ENCODE measurements at regions not wholly inside any gene's neighbourhood (a gene's known extent, or its start where the extent isn't known, plus 50 kb on each side); places are given as distances from the start of the nearest gene placed in this dataset.
A peak's percentile ranks its signal among the peaks of the same experiment; 100 is the strongest.

DNA sequence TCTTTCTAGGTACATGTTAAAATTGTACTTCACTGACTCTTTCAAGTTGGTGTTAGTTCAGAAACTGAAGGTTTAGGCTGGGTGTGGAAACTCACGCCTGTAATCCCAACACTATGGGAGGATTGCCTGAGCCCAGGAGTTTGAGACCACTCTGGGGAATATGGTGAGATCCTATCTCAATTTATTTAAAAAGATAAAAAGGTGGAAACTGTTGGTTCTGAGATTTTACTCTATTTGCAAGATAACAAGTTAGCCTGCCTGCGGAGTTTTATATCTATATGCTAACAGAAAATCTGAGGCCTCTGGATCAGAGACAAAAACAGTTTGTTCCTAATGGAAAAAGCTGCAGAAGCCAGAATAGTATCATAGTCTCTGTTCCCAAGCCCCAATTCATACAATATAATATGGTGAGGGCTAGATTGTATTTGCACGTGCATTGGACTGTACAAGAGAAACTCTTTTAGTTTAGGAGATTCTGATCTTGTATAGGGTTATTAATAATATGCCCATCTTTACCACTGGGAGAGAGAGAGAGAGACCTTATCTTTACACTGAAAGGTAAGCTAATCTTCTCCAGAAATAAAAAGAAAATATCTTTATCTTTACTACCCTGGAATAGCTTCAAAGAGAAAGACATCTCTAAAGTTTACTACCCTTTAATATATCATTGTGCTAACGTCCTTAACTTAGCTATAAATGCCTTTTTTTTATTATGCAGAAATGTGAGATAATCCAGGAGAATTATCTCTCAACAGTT is 1267.6 kb downstream of the OTOL1 start:
- DNase-seq, result no peak

GRCh38 chr3:162764808-162765071 is 1268.1 kb downstream of the OTOL1 start:
- no peak for DNase-seq

DNA sequence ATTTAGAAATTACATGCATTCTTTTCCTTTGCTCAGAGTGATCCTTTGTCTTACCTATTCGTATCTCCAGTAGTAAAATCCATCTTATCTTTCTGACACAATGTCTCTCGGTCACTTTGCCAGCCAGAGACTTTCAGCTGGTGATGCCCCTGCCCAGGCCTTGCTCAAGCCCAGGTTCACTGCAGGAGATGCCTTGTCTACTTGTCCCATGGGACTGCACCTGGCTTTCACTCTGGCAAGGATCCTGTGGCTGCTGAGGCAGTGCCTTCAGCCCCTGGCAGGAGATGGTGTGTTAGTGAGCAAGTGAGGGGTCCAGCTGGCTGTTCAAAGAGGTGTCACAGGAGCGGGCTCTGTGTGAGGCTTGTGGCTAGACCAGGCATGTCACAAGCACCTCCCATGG is 1268.9 kb downstream of the OTOL1 start:
- no peak for DNase-seq

DNA sequence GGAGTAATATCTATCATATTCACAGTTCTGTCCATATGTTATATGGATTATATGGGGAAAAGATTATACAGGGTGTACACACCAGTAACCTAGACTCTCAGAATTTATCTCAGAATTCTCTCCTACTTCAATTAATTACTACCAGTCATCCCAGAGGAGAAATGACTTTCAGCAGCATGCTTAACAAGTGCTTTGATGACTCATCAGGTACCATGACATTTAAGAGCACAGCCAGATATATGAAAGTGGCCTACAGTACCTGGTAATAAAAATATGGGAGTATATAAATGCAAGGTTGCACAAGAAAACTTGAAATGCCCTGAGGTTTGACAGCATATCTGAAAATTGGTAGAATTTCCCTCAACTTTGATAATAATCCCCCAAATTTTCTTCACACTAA is 1273.0 kb downstream of the OTOL1 start:
- DNase-seq, result no peak

DNA sequence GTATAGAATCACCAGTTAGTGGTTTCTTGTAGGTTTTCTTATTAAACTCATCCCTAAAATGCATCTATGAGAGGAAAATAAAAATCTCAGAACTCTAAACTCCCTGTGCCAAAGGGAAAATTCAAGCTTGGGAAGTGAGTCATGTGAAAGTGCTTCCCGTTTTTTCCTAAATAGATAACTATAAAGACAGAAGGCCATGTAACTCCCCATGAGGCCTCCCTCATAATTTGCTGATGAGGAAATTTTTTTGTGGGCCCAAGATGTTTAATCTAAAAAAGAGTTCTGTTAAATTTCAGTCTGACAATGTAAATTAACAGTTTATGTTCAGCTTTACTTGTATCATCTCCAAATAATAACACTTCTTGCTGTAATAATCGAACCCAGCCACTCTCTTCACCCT is 1273.9 kb downstream of the OTOL1 start:
- no peak for DNase-seq

DNA sequence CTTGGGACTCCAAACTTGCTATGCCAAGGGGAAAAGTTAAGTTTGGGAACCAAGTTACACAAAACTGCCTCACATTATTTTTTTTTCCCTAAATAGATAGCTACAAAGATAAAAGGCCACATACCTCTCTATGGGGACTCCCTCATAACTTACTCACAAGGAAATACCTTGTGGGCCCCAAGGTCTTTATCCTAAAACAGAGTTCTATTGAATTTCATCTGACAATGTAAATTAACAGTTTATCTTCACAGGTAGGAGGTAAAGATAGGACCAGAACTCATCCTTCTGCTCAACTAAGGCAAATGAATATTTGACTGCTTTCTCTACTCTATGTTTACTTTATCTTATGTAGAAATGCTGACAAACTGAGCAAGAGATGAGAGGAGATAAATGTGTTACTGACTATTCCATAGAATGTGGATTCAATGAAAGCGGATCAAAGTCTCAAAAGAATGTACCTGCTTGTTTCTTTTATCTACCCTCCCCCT is 1278.0 kb downstream of the OTOL1 start:
- no peak for DNase-seq

- DNase-seq, result no peak
These were observed 1279.5 kb downstream of the OTOL1 start for GRCh38 chr3:162776148-162776547.

DNA sequence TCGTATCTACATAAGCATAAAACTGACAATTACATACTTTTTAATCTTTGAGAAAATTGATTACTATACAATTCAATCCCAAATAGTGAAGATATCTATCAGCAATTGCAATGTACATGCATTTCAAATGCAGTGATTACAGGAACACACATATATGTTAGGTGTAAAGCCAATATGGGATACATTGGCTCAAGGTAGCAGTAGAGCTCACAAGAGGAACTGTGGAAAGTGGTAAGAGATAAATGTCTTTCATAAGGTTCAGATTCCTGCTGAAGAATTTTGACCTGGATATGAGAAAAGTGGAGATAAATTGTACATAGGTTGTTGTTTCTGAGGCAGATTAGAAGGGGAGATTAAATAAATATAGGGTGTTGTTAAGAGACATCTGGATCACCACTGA is 1280.5 kb downstream of the OTOL1 start:
- peak in 1 of 2 experiments; percentile 3 for DNase-seq

DNA sequence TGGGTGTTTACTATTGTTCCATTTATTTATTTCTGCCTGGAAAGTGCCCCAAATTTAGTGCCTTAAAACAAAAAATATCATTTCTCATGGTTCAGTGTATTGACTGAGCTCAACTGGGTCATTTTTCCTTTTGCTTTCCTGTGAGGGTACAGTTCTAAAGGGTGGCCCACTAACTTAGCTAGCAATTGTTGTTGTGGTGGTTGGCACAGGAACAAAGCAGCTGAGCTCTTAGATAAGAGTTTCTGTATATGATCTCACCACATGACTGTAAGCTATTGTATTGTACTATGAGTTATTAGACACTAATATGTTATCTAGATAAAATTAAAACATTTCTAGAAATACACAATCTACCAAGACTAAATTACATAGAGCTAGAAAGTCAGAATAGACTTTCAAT is 1283.7 kb downstream of the OTOL1 start:
- no peak for DNase-seq

GRCh38 chr3:162799910-162800309 is 1303.3 kb downstream of the OTOL1 start:
- DNase-seq, result no peak

DNA sequence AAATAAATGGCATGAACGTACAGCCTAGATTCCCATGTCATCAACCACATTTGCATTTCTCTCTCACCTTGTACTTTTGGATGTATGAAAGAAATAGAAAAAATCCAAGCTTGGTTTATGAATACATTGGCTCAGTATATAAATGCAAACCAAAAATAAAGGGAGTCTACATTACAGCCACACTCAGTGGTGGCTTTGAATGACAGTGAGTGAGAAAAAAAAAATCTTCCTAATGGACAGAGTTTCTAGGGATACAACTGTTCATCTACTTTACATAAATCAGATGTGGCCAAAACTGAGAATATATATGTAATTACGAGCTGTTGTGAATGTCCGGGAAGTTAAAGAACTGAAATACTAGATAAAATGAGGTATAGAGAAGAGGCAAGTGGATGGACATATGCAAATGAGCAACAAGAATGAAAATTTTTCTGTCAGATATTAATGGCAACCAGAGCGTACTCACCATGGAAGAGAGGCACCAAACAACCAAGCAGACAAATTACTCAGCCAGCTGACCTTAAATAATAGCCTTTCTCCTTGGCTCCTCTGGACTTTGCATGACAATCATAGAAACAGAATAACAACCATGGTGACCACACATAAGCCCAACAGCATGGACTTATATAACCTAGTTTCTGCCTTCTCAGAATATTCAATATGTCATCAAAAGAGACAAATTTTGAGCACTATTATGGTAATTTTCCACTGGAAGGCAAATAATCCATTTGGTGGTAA is 1305.8 kb downstream of the OTOL1 start:
- DNase-seq, result no peak

- no peak for DNase-seq
These were observed 1314.2 kb downstream of the OTOL1 start for GRCh38 chr3:162810776-162811175.

DNA sequence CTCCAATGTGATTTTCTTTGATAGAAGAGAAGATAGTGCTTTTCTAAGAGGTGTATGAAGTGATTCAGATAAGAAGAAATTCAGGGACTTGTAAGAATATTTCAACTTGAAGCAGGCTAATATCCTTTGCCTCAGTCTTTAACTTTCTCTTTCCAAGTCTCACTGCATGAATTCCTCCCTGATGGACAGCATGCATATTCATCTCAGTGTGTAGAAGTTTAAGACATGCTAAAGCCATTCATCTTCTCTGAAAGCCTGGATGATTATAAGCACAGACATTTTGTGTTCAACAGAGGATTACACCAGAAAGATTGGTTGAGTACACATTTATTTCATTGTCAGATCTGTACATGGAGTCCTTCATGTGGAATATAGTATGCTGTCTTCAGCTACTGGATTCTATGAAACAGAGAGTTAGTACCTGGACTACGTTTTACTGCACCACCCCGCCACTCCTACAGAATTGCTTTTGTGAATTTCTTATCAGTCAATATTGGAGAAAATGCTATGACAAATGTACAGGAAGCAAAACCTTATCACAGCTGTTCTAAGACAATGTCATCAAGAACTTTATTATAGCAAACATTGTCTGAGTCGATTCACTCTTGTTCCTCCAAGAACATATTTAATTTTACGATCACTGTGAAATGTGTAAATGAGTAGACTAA is 1346.1 kb downstream of the OTOL1 start:
- DNase-seq, result no peak

DNA sequence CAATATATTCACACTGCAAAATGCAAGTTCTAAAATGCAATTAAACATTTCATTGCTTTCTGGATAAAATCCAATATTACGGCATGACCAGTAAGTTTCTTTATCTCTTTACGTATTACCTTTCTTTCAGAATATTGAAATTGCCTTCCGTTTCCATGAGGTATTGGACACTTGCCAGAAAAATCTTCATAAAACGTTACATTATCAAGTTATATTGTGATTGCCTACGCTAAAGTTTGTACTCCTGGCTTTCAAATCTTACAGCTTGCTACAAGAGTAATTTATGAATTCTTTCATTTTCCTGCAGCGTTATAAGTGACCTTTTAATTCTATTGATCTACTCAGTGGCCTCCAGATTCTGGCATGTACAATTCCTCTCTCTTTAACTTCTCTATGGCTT is 1349.3 kb downstream of the OTOL1 start:
- DNase-seq, result no peak

- no peak for DNase-seq
These were observed 1350.9 kb downstream of the OTOL1 start for GRCh38 chr3:162847511-162847910.

GRCh38 chr3:162863579-162863978 is 1367.0 kb downstream of the OTOL1 start:
- no peak for DNase-seq

GRCh38 chr3:162865466-162865865 is 1368.9 kb downstream of the OTOL1 start:
- DNase-seq, result no peak

- no peak for DNase-seq
These were observed 1382.5 kb downstream of the OTOL1 start for GRCh38 chr3:162879021-162879562.

- DNase-seq, result no peak
These were observed 1387.8 kb downstream of the OTOL1 start for GRCh38 chr3:162884373-162884772.

GRCh38 chr3:162892921-162893793 is 1396.5 kb downstream of the OTOL1 start:
- DNase-seq, result no peak

GRCh38 chr3:162897291-162897690 is 1400.7 kb downstream of the OTOL1 start:
- DNase-seq, result no peak

DNA sequence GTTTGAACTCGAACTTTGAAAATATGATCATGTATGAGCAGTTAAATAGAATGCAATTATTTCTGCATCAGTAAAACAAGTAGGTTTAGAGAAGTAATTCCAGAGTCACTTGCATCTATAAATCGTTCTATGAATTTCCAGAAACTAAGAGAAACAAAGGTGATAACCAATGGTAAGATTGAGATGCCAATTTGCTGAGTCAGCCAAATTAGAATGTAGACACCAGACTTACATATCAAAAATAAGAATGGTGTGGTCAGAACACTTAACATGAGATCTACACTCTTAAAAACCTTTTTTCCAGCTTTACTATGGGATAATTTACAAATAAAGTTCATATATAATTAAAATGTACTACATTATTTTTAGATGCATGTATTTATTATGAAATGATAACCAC is 1435.9 kb downstream of the OTOL1 start:
- no peak for DNase-seq

GRCh38 chr3:162933656-162934055 is 1437.0 kb downstream of the OTOL1 start:
- DNase-seq, result no peak

Data from NCI-H526 (cell line).